GM12878 (cell line): ENCODE measurements at regions not wholly inside any gene's neighbourhood (a gene's known extent, or its start where the extent isn't known, plus 50 kb on each side); places are given as distances from the start of the nearest gene placed in this dataset.

ENCODE experiments used
- ATAC-seq: fragments of 200-7000 bp; cut with Tn5 transposase; 3 replicates; pipeline ENCODE4 v1.9.1; 2020; ENCODE audit warnings: mild to moderate bottlenecking, moderate library complexity
- BruUV-seq: library from RNA; stranded (reverse); fragments of 400-500 nt; replicated peaks from 2 replicates; lab custom pipeline; 2021; lab: Mats Ljungman, UMichigan
- CTCF ChIA-PET: fragments of 300-600 bp; sonication (Branson Sonifier 250); formaldehyde crosslinking; extraction: SDS; loops from one replicate; lab custom pipeline; 2021; ENCODE audit warnings: inconsistent platforms; lab: Yijun Ruan, JAX
- POLR2A ChIA-PET: fragments of 350-600 bp; formaldehyde crosslinking; extraction: SDS; loops from one replicate; lab custom pipeline; 2021; ENCODE audit warnings: inconsistent platforms; lab: Charles Lee
- RAD21 ChIA-PET: fragments of 300-600 bp; sonication (Branson Sonifier 250); formaldehyde crosslinking; loops from one replicate; lab custom pipeline; 2023; ENCODE audit warnings: antibody characterized with exemption; ENCODE audit not compliant: unreplicated experiment; lab: Charles Lee
- SMC1A ChIA-PET: fragments of 300-600 bp; sonication (Branson Sonifier 250); formaldehyde crosslinking; loops from one replicate; lab custom pipeline; 2023; ENCODE audit not compliant: unreplicated experiment, uncharacterized antibody; lab: Charles Lee
- DNase-seq: peaks from one replicate; pipeline ENCODE4 v3.0.0-alpha.2; 2011; ENCODE audit warnings: low read depth, low spot score
- FAIRE-seq: peaks from 3 replicates; lab custom pipeline; 2011; peaks lifted over from hg19 to GRCh38; lab: Jason Lieb, UNC
- H2AFZ ChIP-seq: 2 replicates; pipeline ENCODE4 v1.6.0; 2011; ENCODE audit warnings: low read depth, low read length, control low read depth; ENCODE audit not compliant: control insufficient read depth
- H3K27ac ChIP-seq: 2 replicates; pipeline ENCODE4 v1.5.1; 2011; ENCODE audit warnings: control low read depth; ENCODE audit not compliant: control insufficient read depth, insufficient read depth
- H3K27me3 ChIP-seq, 2 experiments: replicated peaks in 1 of 2; 2 replicates each; pipeline versions ENCODE4 v1.6.0 to v1.6.1; 2011; ENCODE audit warnings: low read length in 1 of 2; ENCODE audit not compliant: control insufficient read depth in 2 of 2, insufficient read depth in 2 of 2
- H3K36me3 ChIP-seq, 2 experiments: 2 replicates each; pipeline ENCODE4 v1.5.1; 2011; ENCODE audit warnings: low read length in 1 of 2; ENCODE audit not compliant: control insufficient read depth in 2 of 2, insufficient read depth in 2 of 2
- H3K4me1 ChIP-seq: 2 replicates; pipeline ENCODE4 v1.6.1; 2011; ENCODE audit warnings: mild to moderate bottlenecking, low read length, moderate library complexity, mixed read lengths; ENCODE audit not compliant: control insufficient read depth, insufficient read depth
- H3K4me2 ChIP-seq: 2 replicates; pipeline ENCODE4 v1.6.0; 2011; ENCODE audit warnings: control low read depth; ENCODE audit not compliant: control insufficient read depth, insufficient read depth
- H3K4me3 ChIP-seq: fragments of 200-600 bp; sonication (generic); 2 replicates; pipeline ENCODE4 v1.5.1; 2016
- H3K79me2 ChIP-seq: 2 replicates; pipeline ENCODE4 v1.6.0; 2011; ENCODE audit warnings: low read length; ENCODE audit not compliant: control insufficient read depth, insufficient read depth
- H3K9ac ChIP-seq: 2 replicates; pipeline ENCODE4 v1.8.0; 2011; ENCODE audit warnings: low read length, control low read depth, mixed read lengths; ENCODE audit not compliant: control insufficient read depth, insufficient read depth
- H3K9me3 ChIP-seq: replicated peaks from 3 replicates; pipeline ENCODE4 v1.5.1; 2011; ENCODE audit warnings: mild to moderate bottlenecking, low read length; ENCODE audit not compliant: control insufficient read depth, insufficient read depth
- H4K20me1 ChIP-seq: 2 replicates; pipeline ENCODE4 v1.6.0; 2011; ENCODE audit not compliant: control insufficient read depth, insufficient read depth
- BCL11A ChIP-seq: IDR thresholded peaks from 2 replicates; pipeline ENCODE4 v1.6.1; 2011; ENCODE audit warnings: low read depth, low read length
- E2F4 ChIP-seq: IDR thresholded peaks from 2 replicates; pipeline ENCODE4 v1.6.1; 2012; ENCODE audit warnings: low read depth, low read length, improper control_type of control experiment
- E2F8 ChIP-seq: fragments of 450-650 bp; IDR thresholded peaks from 2 replicates; pipeline ENCODE4 v1.6.1; 2018; ENCODE audit warnings: mild to moderate bottlenecking, low read depth, moderate library complexity; ENCODE audit not compliant: partially characterized antibody
- FOS ChIP-seq: IDR thresholded peaks from 3 replicates; pipeline ENCODE4 v1.6.1; 2011; ENCODE audit warnings: borderline replicate concordance; ENCODE audit not compliant: insufficient read length; ENCODE audit errors: extremely low read depth
- FOXK2 ChIP-seq: fragments of 450-650 bp; IDR thresholded peaks from 2 replicates; pipeline ENCODE4 v1.6.1; 2017; ENCODE audit warnings: mild to moderate bottlenecking, moderate library complexity
- IKZF2 ChIP-seq, 2 experiments: fragments of 450-650 bp; IDR thresholded peaks; 2 replicates each; pipeline ENCODE4 v1.6.1; 2017; ENCODE audit warnings: mild to moderate bottlenecking in 2 of 2, moderate library complexity in 2 of 2
- IRF3 ChIP-seq: fragments of 450-650 bp; IDR thresholded peaks from 2 replicates; pipeline ENCODE4 v1.6.1; 2014; ENCODE audit warnings: mild to moderate bottlenecking
- KAT2A ChIP-seq: conservative IDR thresholded peaks from 2 replicates; pipeline ENCODE4 v1.6.1; 2011; ENCODE audit warnings: low read depth, low read length; ENCODE audit not compliant: control insufficient read depth
- NFYA ChIP-seq: IDR thresholded peaks from 2 replicates; pipeline ENCODE4 v1.6.1; 2011; ENCODE audit warnings: low read depth, mild to moderate bottlenecking, low read length, improper control_type of control experiment, borderline replicate concordance
- NR2C2 ChIP-seq: IDR thresholded peaks from 2 replicates; pipeline ENCODE4 v1.6.1; 2011; ENCODE audit warnings: borderline replicate concordance, low read depth; ENCODE audit not compliant: control insufficient read depth, insufficient read length
- POLR2A ChIP-seq: IDR thresholded peaks from 2 replicates; pipeline ENCODE4 v1.6.1; 2011; ENCODE audit warnings: low read depth, mild to moderate bottlenecking, low read length
- RELA ChIP-seq: fragments of 450-650 bp; IDR thresholded peaks from 2 replicates; pipeline ENCODE4 v1.8.0; 2014; ENCODE audit warnings: borderline replicate concordance; ENCODE audit not compliant: partially characterized antibody
- SMAD5 ChIP-seq: IDR thresholded peaks from 2 replicates; pipeline ENCODE4 v1.6.1; 2016; ENCODE audit warnings: antibody characterized with exemption, low read depth
- SMARCA5 ChIP-seq: fragments of 450-650 bp; IDR thresholded peaks from 2 replicates; pipeline ENCODE4 v1.6.1; 2017; ENCODE audit warnings: mild to moderate bottlenecking
- SREBF2 ChIP-seq: IDR thresholded peaks from 2 replicates; pipeline ENCODE4 v1.6.1; 2012; ENCODE audit warnings: mild to moderate bottlenecking, low read length
- STAT3 ChIP-seq: IDR thresholded peaks from 2 replicates; pipeline ENCODE4 v1.6.1; 2011; ENCODE audit warnings: low read depth, low read length, improper control_type of control experiment
- USF2 ChIP-seq: IDR thresholded peaks from 2 replicates; pipeline ENCODE4 v1.6.1; 2011; ENCODE audit warnings: low read depth, low read length, improper control_type of control experiment, borderline replicate concordance
- ZSCAN29 ChIP-seq: fragments of 450-650 bp; IDR thresholded peaks from 2 replicates; pipeline ENCODE4 v1.6.1; 2017; ENCODE audit warnings: mild to moderate bottlenecking, moderate library complexity
- WGBS: methylation state at CpG from one replicate; pipeline ENCODE4 v1.1.6; 2016; ENCODE audit warnings: low lambda C conversion rate; ENCODE audit not compliant: insufficient replicate concordance, insufficient coverage; ENCODE audit errors: missing lambda C conversion rate; 5-methylcytosine and 5-hydroxymethylcytosine counted together
- in situ Hi-C: fragments of 300-500 bp; cut with MboI; formaldehyde crosslinking; loops from 9 replicates; pipeline ENCODE4 v1.14.3; 2018; ENCODE audit warnings: mixed read lengths
- intact Hi-C: fragments of 100-400 bp; cut with micrococcal nuclease; formaldehyde crosslinking; loops from one replicate; pipeline ENCODE4 v1.14.2; 2022; ENCODE audit not compliant: unreplicated experiment

GRCh38 chr6:159508931-159509330, 184.1 kb downstream of the SOD2 start:
- H3K4me3 ChIP-seq, result no peak overlapping the region
- BruUV-seq, result no TSS peak
- H3K27ac ChIP-seq, result no peak overlapping the region
- ChIA-PET POLR2A (no interaction called here), SMC1A (no interaction called here), CTCF (no interaction called here), RAD21 (no interaction called here)
- no peaks in the 10 kb centered on the region for H3K36me3 ChIP-seq
- H3K4me2 ChIP-seq, result no peak overlapping the region
- H3K9ac ChIP-seq, result no peak overlapping the region
- H3K4me1 ChIP-seq, result no peaks in the 10 kb centered on the region
- ATAC-seq (no peak), FAIRE-seq (no peak), DNase-seq (no peak)
- 3% methylated on average over 2 of the region's 2 CpGs for WGBS
- no peak overlapping the region for H2AFZ ChIP-seq
- no peaks in the 10 kb centered on the region for H3K27me3 ChIP-seq
- intact Hi-C loops, result no loop called here
- no peaks in the 10 kb centered on the region for H3K79me2 ChIP-seq
- no peaks in the 10 kb centered on the region for H4K20me1 ChIP-seq
- TF ChIP-seq IKZF2 (IDR thresholded peaks at IDR 0.05) (no peak), E2F4 (no peak), SMARCA5 (no peak), USF2 (no peak), KAT2A (no peak), POLR2A (no peak), NFYA (no peak), BCL11A (no peak), NR2C2 (no peak), RELA (no peak), STAT3 (no peak), SMAD5 (no peak), ZSCAN29 (no peak), IRF3 (no peak), FOS (no peak), FOXK2 (no peak), E2F8 (no peak), SREBF2 (no peak)
- no peaks in the 10 kb centered on the region for H3K9me3 ChIP-seq
- in situ Hi-C loops, result no loop called here
